ENCODE measurements at regions not wholly inside any gene's neighbourhood (a gene's known extent, or its start where the extent isn't known, plus 50 kb on each side); places are given as distances from the start of the nearest gene placed in this dataset.
"Not testable (repeated sequence)": the region's sequence is repeated elsewhere in the genome, so short reads cannot be mapped to it uniquely, and the experiment has no call there.

GRCh38 chr13:46468570-46469463 is 81.8 kb upstream of the RUBCNL start:
- H3K36me3 ChIP-seq = no peaks in the 10 kb centered on the region
- H3K4me3 ChIP-seq = no peak overlapping the region
- H3K9me3 ChIP-seq = peaks cover 0 to under 1% (median 0%) of the 10 kb centered on the region in 4 donors
- TF ChIP-seq CTCF (IDR thresholded peaks at IDR 0.05) = no peak
- no peak for TF ChIP-seq POLR2A (IDR thresholded peaks at IDR 0.05)
- peaks cover 0 to 21% (median 0%) of the 10 kb centered on the region in 4 donors for H3K4me1 ChIP-seq
- no peak for DNase-seq (ENCODE audit: low spot score in 2 of 2)
- peak overlapping the region in 1 of 4 donors; percentile 77 for H3K27ac ChIP-seq
- 30 to 37% methylated on average over 2 of the region's 2 CpGs for WGBS, 2 donors
- H3K27me3 ChIP-seq = no peaks in the 10 kb centered on the region

DNA sequence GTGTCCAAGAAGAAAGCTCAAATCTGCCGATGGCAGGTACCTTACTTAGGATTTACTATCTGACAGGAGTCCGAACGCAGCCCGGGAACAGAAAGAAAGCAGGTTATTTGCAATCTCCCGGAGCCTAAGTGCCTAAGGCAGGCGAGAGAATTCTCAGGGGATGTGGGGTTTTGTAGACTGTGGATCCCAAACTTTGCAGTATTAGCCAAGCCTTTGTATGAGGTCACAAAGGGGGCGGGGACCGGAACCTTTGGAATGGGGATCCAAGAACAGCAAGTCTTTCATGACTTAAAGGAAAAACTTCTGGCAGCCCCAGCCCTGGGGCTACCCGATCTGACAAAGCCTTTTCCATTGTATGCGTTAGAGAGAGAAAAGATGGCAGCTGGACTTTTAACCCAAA is 80.6 kb upstream of the RUBCNL start:
- peak overlapping the region in 1 of 4 donors; percentile 33 for H3K4me3 ChIP-seq
- not testable (repeated sequence) for H3K9me3 ChIP-seq, H3K36me3 ChIP-seq, H3K27me3 ChIP-seq
- H3K4me1 ChIP-seq = peaks cover 0 to 21% (median 0%) of the 10 kb centered on the region in 4 donors
- peak; percentile 21 to 23 for DNase-seq (ENCODE audit: low spot score in 2 of 2)
- WGBS, 2 donors = 31 to 46% methylated on average over 10 of the region's 10 CpGs
- H3K27ac ChIP-seq = peak overlapping the region in 3 of 4 donors; percentile 34 to 77 (median 62)

DNA sequence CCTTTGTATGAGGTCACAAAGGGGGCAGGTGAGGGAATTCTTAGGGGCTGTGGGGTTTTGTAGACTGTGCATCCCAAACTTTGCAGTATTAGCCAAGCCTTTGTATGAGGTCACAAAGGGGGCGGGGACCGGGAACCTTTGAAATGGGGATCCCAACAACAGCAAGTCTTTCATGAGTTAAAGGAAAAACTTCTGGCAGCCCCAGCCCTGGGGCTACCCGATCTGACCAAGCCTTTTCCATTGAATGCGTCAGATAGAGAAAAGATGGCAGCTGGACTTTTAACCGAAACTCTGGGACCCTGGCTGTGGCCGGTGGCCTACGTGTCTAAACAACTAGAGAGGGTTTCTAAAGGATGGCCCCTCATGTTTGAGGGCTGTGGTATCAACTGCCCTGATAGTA is 79.0 kb upstream of the RUBCNL start:
- H3K4me1 ChIP-seq = peaks cover 0 to 21% (median 0%) of the 10 kb centered on the region in 4 donors
- H3K9me3 ChIP-seq; H3K27me3 ChIP-seq; H3K27ac ChIP-seq; DNase-seq (ENCODE audit: low spot score in 2 of 2); H3K4me3 ChIP-seq; H3K36me3 ChIP-seq: not testable (repeated sequence)
- 67 to 79% methylated on average over 7 of the region's 7 CpGs for WGBS, 2 donors

DNA sequence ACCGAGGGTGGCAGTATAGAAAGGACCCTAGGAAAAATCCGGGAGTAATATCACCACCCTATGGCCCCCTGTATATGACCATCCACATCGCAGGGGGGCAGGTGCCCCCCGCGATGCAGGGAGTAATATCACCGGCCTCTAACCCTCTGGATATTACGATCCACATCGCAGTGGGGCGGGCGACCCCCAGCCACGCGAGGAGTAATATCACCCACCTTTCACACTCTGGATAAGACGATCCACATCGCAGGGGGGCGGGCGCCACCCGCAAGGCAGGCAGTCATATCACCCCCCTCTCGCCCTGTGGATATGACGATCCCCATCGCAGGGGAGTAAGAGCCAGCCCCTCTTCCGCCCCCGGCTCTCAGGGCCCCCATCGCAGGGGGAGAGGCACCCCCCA is 76.7 kb upstream of the RUBCNL start:
- Histone ChIP-seq H3K27ac (no peak overlapping the region), H3K9me3 (peaks cover 0 to 2% (median 0%) of the 10 kb centered on the region in 4 donors), H3K4me1 (peaks cover 0 to 13% (median 0%) of the 10 kb centered on the region in 4 donors), H3K4me3 (no peak overlapping the region), H3K27me3 (no peaks in the 10 kb centered on the region), H3K36me3 (no peaks in the 10 kb centered on the region)
- no peak for DNase-seq (ENCODE audit: low spot score in 2 of 2)
- WGBS, 2 donors = 93 to 96% methylated on average over 23 of the region's 23 CpGs
- TF ChIP-seq EP300 (IDR thresholded peaks at IDR 0.05) = no peak
- TF ChIP-seq POLR2A (IDR thresholded peaks at IDR 0.05) = no peak
- TF ChIP-seq CTCF (IDR thresholded peaks at IDR 0.05) = no peak

GRCh38 chr13:46460223-46460622 is 73.2 kb upstream of the RUBCNL start:
- not testable (repeated sequence) for H3K4me1 ChIP-seq; DNase-seq (ENCODE audit: low spot score in 2 of 2); H3K27ac ChIP-seq; H3K4me3 ChIP-seq; H3K9me3 ChIP-seq; H3K36me3 ChIP-seq; H3K27me3 ChIP-seq
- 90 to 95% methylated on average over 4 of the region's 4 CpGs for WGBS, 2 donors

- WGBS, 2 donors = 83 to 88% methylated on average over 1 to 2 of the region's 2 CpGs
- not testable (repeated sequence) for H3K9me3 ChIP-seq; H3K4me1 ChIP-seq; H3K27me3 ChIP-seq; H3K4me3 ChIP-seq; H3K27ac ChIP-seq; H3K36me3 ChIP-seq; DNase-seq (ENCODE audit: low spot score in 2 of 2)
These were observed 70.2 kb upstream of the RUBCNL start for GRCh38 chr13:46457255-46457654.

GRCh38 chr13:46455924-46456323 is 68.9 kb upstream of the RUBCNL start:
- H3K4me3 ChIP-seq, H3K36me3 ChIP-seq, H3K4me1 ChIP-seq, H3K27ac ChIP-seq, H3K27me3 ChIP-seq, H3K9me3 ChIP-seq: not testable (repeated sequence)
- DNase-seq (ENCODE audit: low spot score in 2 of 2) = peak in 1 of 2 donors; percentile 13
- peak in 2 of 5 experiments; percentile 19 to 27 for TF ChIP-seq CTCF (IDR thresholded peaks at IDR 0.05)
- WGBS, 2 donors = 43 to 44% methylated on average over 4 of the region's 4 CpGs

GRCh38 chr13:46451145-46451544 is 64.1 kb upstream of the RUBCNL start:
- not testable (repeated sequence) for H3K4me3 ChIP-seq; H3K27me3 ChIP-seq; H3K9me3 ChIP-seq; H3K4me1 ChIP-seq; H3K27ac ChIP-seq; DNase-seq (ENCODE audit: low spot score in 2 of 2); H3K36me3 ChIP-seq
- WGBS, 2 donors = 70 to 82% methylated on average over 3 of the region's 3 CpGs

- not testable (repeated sequence) for H3K27me3 ChIP-seq; H3K36me3 ChIP-seq; DNase-seq (ENCODE audit: low spot score in 2 of 2); H3K9me3 ChIP-seq; H3K4me3 ChIP-seq; H3K4me1 ChIP-seq; H3K27ac ChIP-seq
- 46 to 50% methylated on average over 2 of the region's 2 CpGs for WGBS, 2 donors
These were observed 62.9 kb upstream of the RUBCNL start for GRCh38 chr13:46449949-46450348.

- WGBS, 2 donors = 59 to 74% methylated on average over 3 to 4 of the region's 4 CpGs
These were observed 61.1 kb upstream of the RUBCNL start for GRCh38 chr13:46448148-46448547.

More at GRCh38 chr13:46448148-46448547, 61.1 kb upstream of the RUBCNL start:
- H3K27ac ChIP-seq; H3K4me3 ChIP-seq; H3K9me3 ChIP-seq; H3K4me1 ChIP-seq; DNase-seq (ENCODE audit: low spot score in 2 of 2); H3K36me3 ChIP-seq; H3K27me3 ChIP-seq: not testable (repeated sequence)

Measured in tibial nerve (tissue), 4 donors.